NCI-H460 (cell line): ENCODE measurements at regions not wholly inside any gene's neighbourhood (a gene's known extent, or its start where the extent isn't known, plus 50 kb on each side); places are given as distances from the start of the nearest gene placed in this dataset.

ENCODE experiments used
- DNase-seq: peaks from one replicate; pipeline ENCODE4 v3.0.0-alpha.2; 2016; ENCODE audit warnings: low read depth; ENCODE audit errors: extremely low read depth

- DNase-seq: no peak
Measured at GRCh38 chr20:56949318-56949717, 317.1 kb downstream of the BMP7 start.

GRCh38 chr20:56952258-56953047 is 314.0 kb downstream of the BMP7 start:
- no peak for DNase-seq

- DNase-seq: no peak
Measured at GRCh38 chr20:56953048-56953586, 313.3 kb downstream of the BMP7 start.

DNA sequence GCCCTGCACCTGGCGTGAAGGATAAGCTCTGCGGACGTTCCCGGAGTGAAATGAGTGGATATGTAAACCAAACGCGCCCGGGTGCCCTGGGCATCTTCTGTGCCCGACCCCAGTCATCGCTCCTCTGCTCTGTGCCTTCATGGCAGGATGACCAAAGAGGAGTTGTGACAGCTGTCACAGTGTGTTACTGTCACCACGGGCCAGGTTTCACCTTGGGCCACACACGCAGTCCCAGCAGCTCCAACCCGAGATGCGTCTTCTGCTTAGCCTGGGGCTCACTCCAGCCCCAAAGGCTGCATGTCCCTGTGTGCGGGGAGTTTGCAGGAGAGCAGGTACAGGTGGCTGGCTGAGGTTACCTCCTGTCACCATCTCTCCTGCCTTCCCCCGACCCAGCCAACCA is 311.6 kb downstream of the BMP7 start:
- DNase-seq: no peak

GRCh38 chr20:56955680-56956079 is 310.8 kb downstream of the BMP7 start:
- DNase-seq: no peak

GRCh38 chr20:56956534-56956933 is 309.9 kb downstream of the BMP7 start:
- DNase-seq: no peak

- DNase-seq: no peak
Measured at GRCh38 chr20:56957737-56958553, 308.5 kb downstream of the BMP7 start.

- no peak for DNase-seq
Measured at GRCh38 chr20:56964901-56965300, 301.5 kb downstream of the BMP7 start.

- no peak for DNase-seq
Measured at GRCh38 chr20:56967916-56968315, 298.5 kb downstream of the BMP7 start.

- no peak for DNase-seq
Measured at GRCh38 chr20:56968376-56969048, 297.9 kb downstream of the BMP7 start.

GRCh38 chr20:56974499-56975250 is 291.8 kb downstream of the BMP7 start:
- peak; percentile 75 for DNase-seq

GRCh38 chr20:56975838-56976237 is 290.6 kb downstream of the BMP7 start:
- no peak for DNase-seq

- no peak for DNase-seq
Measured at GRCh38 chr20:56976336-56976735, 290.1 kb downstream of the BMP7 start.

DNA sequence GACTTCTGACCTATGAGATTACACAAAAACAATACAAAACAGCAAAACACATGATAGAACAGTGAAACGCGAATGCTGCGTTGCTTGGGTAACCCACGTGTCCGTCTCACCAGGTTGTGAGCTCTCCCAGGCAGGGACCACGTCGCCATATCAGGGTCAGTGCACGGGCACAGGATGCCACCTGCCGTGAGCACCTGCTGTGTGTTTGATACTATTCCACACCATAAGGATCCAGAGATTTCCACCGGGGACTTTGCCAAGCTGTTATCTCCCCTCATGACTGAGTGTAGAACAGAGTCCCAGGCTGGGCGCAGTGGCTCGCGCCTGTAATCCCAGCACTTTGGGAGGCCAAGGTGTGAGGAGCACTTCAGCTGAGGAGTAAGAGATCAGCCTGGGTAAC is 288.0 kb downstream of the BMP7 start:
- no peak for DNase-seq

GRCh38 chr20:56979125-56979524 is 287.3 kb downstream of the BMP7 start:
- no peak for DNase-seq

DNA sequence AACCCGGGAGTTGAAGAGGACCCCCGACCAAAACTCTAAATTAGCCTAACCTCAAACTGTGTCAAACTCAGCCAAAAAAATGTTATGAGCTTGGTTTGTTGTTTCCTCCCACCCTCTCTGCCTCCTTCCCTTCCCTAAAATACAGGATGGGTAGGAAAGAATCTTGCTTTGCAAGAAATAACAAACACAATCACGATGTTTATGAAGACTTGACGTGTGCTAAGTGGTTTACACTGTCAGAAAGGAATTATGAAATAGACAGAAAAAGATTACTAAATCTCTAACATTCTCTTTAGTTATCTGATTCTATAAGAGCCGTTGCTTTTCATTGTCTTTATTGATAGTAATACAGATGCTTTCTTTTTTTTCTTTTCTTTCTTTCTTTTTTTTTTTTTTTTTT is 285.1 kb downstream of the BMP7 start:
- no peak for DNase-seq

GRCh38 chr20:56983813-56984212 is 282.6 kb downstream of the BMP7 start:
- no peak for DNase-seq

DNA sequence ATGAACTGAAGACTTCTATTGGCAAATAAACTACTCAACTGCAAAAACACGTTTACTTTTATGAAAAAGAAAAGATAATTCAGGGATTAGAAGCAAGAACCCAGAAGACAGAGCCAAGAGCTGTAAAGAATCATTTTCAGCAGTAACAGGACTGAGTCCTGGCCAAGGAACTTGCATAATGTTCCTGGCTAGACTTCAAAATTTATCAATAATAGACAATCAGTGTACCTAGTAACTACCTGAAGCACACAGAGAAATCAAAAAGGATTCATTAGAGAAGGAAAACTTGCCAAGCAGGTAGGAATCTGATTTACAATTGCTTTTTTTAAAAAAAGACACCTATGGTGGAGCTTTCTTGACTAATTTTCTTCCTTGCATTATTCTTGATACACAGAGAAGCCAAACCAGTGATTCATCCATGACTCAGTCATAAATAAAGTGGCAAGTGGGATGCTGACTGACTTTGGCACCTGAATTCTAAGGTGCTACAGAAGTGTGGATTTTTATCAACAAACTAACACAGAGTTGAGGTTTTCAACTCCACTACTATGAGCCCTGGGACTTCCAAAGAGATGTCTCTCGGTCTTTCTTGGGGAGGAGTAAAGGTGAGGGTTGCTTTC is 281.3 kb downstream of the BMP7 start:
- no peak for DNase-seq

GRCh38 chr20:56986476-56986875 is 280.0 kb downstream of the BMP7 start:
- no peak for DNase-seq
